PC-3 (cell line): ENCODE measurements at regions not wholly inside any gene's neighbourhood (a gene's known extent, or its start where the extent isn't known, plus 50 kb on each side); places are given as distances from the start of the nearest gene placed in this dataset.

Experiments
- EZH2phosphoT487 ChIP-seq: fragments of 300-600 bp; sonication (generic); IDR thresholded peaks from 2 replicates; pipeline ENCODE4 v1.6.1; 2018; ENCODE audit warnings: mild to moderate bottlenecking, antibody characterized with exemption, low read length, borderline replicate concordance
- TF ChIP-seq, protein P1 (sequence below): fragments of 300-600 bp; sonication (generic); conservative IDR thresholded peaks from 2 replicates; pipeline ENCODE4 v1.5.1; 2017; ENCODE audit warnings: antibody characterized with exemption, low read depth, mild to moderate bottlenecking, low read length

DNA sequence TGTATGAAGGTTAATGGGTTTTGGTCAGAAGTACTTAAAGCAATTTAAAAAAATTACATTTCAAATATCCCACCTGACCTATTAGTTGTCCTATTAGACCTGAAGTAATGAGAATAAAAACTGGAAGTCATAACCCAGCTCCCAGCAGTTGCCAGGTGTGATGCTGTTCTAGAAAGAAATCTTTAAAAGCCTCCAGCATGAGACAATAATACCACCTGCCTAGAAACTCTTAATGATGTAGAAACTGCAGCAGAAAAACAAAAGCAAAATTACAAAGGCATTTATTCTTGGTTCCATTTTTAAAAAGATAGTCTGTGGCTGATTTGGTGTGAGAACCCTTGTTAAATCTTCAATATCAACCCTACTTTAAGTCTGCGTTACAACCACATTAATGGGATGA is 1137.7 kb upstream of the TENM3 start:
- TF ChIP-seq, protein P1, sequence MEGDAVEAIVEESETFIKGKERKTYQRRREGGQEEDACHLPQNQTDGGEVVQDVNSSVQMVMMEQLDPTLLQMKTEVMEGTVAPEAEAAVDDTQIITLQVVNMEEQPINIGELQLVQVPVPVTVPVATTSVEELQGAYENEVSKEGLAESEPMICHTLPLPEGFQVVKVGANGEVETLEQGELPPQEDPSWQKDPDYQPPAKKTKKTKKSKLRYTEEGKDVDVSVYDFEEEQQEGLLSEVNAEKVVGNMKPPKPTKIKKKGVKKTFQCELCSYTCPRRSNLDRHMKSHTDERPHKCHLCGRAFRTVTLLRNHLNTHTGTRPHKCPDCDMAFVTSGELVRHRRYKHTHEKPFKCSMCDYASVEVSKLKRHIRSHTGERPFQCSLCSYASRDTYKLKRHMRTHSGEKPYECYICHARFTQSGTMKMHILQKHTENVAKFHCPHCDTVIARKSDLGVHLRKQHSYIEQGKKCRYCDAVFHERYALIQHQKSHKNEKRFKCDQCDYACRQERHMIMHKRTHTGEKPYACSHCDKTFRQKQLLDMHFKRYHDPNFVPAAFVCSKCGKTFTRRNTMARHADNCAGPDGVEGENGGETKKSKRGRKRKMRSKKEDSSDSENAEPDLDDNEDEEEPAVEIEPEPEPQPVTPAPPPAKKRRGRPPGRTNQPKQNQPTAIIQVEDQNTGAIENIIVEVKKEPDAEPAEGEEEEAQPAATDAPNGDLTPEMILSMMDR, result no peak
- TF ChIP-seq EZH2phosphoT487, result no peak
